Heart left ventricle (tissue), 16 donors: ENCODE measurements at regions not wholly inside any gene's neighbourhood (a gene's known extent, or its start where the extent isn't known, plus 50 kb on each side); places are given as distances from the start of the nearest gene placed in this dataset.

ENCODE experiments used
- ATAC-seq, 4 donors: fragments of 200-7000 bp; cut with Tn5 transposase; one replicate each; pipeline ENCODE4 v1.9.1; 2020 to 2022; ENCODE audit warnings: moderate library complexity in 4 of 4, mild to moderate bottlenecking in 3 of 4, moderate number of reproducible peaks in 1 of 4
- DNase-seq, 5 donors: peaks; one replicate each; pipeline ENCODE4 v3.0.0-alpha.2; 2020
- H3K27ac ChIP-seq, 12 donors: fragments of 200-600 bp; sonication (generic) in 4 of 12; one replicate each; pipeline versions ENCODE4 v1.5.0 to v1.8.0; 2016 to 2022; ENCODE audit warnings: mild to moderate bottlenecking in 2 of 12
- H3K27me3 ChIP-seq, 9 donors: fragments of 200-600 bp; sonication (generic) in 2 of 9; one replicate each; pipeline versions ENCODE4 v1.5.1 to v1.8.0; 2016 to 2022; ENCODE audit warnings: mild to moderate bottlenecking in 3 of 9
- H3K36me3 ChIP-seq, 9 donors: fragments of 200-600 bp; sonication (generic) in 2 of 9; one replicate each; pipeline versions ENCODE4 v1.5.0 to v1.8.0; 2018 to 2022; ENCODE audit warnings: mild to moderate bottlenecking in 2 of 9
- H3K4me1 ChIP-seq, 12 donors: fragments of 200-600 bp; sonication (generic) in 4 of 12; one replicate each; pipeline versions ENCODE4 v1.5.0 to v1.8.0; 2016 to 2022; ENCODE audit warnings: mild to moderate bottlenecking in 3 of 12
- H3K4me3 ChIP-seq, 12 donors: fragments of 200-600 bp; sonication (generic) in 4 of 12; one replicate each; pipeline versions ENCODE4 v1.5.0 to v1.8.0; 2017 to 2022; ENCODE audit warnings: mild to moderate bottlenecking in 9 of 12, moderate library complexity in 4 of 12
- H3K9me3 ChIP-seq, 12 donors: fragments of 200-600 bp; sonication (generic) in 4 of 12; one replicate each; pipeline versions ENCODE4 v1.5.0 to v1.8.0; 2016 to 2022; ENCODE audit warnings: mild to moderate bottlenecking in 1 of 12
- CTCF ChIP-seq, 12 donors: fragments of 200-600 bp; sonication (generic) in 4 of 12; IDR thresholded peaks; one replicate each; pipeline versions ENCODE4 v1.5.0 to v1.8.0; 2018 to 2022; ENCODE audit warnings: antibody characterized with exemption in 12 of 12, mild to moderate bottlenecking in 5 of 12
- POLR2A ChIP-seq, 2 donors: fragments of 450-650 bp; IDR thresholded peaks; one replicate each; pipeline ENCODE4 v1.6.1; 2017; ENCODE audit warnings: antibody characterized with exemption in 2 of 2, mild to moderate bottlenecking in 2 of 2, moderate library complexity in 2 of 2
- WGBS, 4 donors: extraction: QIAGEN DNeasy Blood & Tissue Kit in 2 of 4; methylation state at CpG; one replicate each; pipeline versions ENCODE4 v1.1.5 to v1.1.7; 2013 to 2018; 5-methylcytosine and 5-hydroxymethylcytosine counted together
- intact Hi-C, 10 donors: fragments of 100-400 bp; cut with DNase I; formaldehyde crosslinking; loops; one replicate each; pipeline versions ENCODE4 v1.11.1 to v1.14.2; 2022
- donor health status: ischemic (EF 13 %, LVEDD 7.1; RV severe dilation, severe dysfunction).
- donor health status: healthy with polysubstance abuse.
- donor health status: DM: no; HTN: yes; CAD: no.
- donor health status: DM: no; HTN: no; CAD: no.
- donor health status: ischemic (EF 25% LVEDD 6.9; RV normal size, moderate dysfunction).
- donor health status: ischemic (EF 25% LVEDD 5.7; RV mildly dilated, moderate dysfunction).
- donor health status: healthy.
- donor health status: DM: yes; HTN: yes; CAD: no.
- donor health status: ischemic (EF 35%, LVEDD 5.7; RV mildly dilated, moderate dysfunction).
- donor health status: nonischemic (EF 11% LVEDD 7.7; RV severe dilation, severe dysfunction).
- donor health status: DM: yes; HTN: yes; CAD: no.
- donor health status: PGD.
- donor health status: ischemic (EF 29% LVEDD 5.4; RV normal size, mild dysfunction).
- donor health status: nonischemic (EF 23%, LVEDD 6.1; RV moderate dilation, normal function).

GRCh38 chr1:168637350-168637991 is 61.1 kb downstream of the XCL1 start:
- WGBS, 4 donors: 63 to 84% (median 73%) methylated on average over 5 of the region's 5 CpGs
- ATAC-seq: peak in 3 of 4 donors; percentile 35 to 66 (median 61)
- no peaks in the 10 kb centered on the region for H3K27me3 ChIP-seq

GRCh38 chr1:168638884-168639283 is 62.5 kb downstream of the XCL1 start:
- intact Hi-C loops: loop anchor here in 7 of 10 donors (1.0 to 10.0 kb wide), 11 partner anchors 76 to 706 kb away; partner anchors contain the start of genes ATP1B1 (in 2 of the 7) and DPT (in 1 of the 7)

More at GRCh38 chr1:168637350-168637991, 61.1 kb downstream of the XCL1 start:
- Histone ChIP-seq H3K4me1 (peaks cover 0 to 15% (median 3%) of the 10 kb centered on the region in 12 donors), H3K36me3 (no peaks in the 10 kb centered on the region), H3K4me3 (no peak overlapping the region), H3K27ac (peak overlapping the region in 10 of 12 donors; percentile 27 to 82 (median 52)), H3K9me3 (no peaks in the 10 kb centered on the region)
- intact Hi-C loops: loop anchor here in 7 of 10 donors (1.0 to 10.0 kb wide), 14 partner anchors 77 to 707 kb away; partner anchors contain the start of genes ATP1B1 (in 1 of the 7) and DPT (in 1 of the 7)
- DNase-seq: no peak
- TF ChIP-seq POLR2A (IDR thresholded peaks at IDR 0.05) (no peak), CTCF (IDR thresholded peaks at IDR 0.05) (peak; percentile 35 to 65 (median 54))

GRCh38 chr1:168640182-168640581 is 63.8 kb downstream of the XCL1 start:
- ATAC-seq (no peak), DNase-seq (no peak)
- no peak overlapping the region for H3K4me3 ChIP-seq
- WGBS, 4 donors: 94 to 98% (median 96%) methylated on average over 1 of the region's 1 CpG
- H3K9me3 ChIP-seq: no peaks in the 10 kb centered on the region
- no peak overlapping the region for H3K27ac ChIP-seq
- intact Hi-C loops: no loop called here
- no peaks in the 10 kb centered on the region for H3K36me3 ChIP-seq
- H3K4me1 ChIP-seq: peaks cover 0 to 15% (median 3%) of the 10 kb centered on the region in 12 donors
- H3K27me3 ChIP-seq: no peaks in the 10 kb centered on the region
- TF ChIP-seq CTCF (IDR thresholded peaks at IDR 0.05) (no peak), POLR2A (IDR thresholded peaks at IDR 0.05) (no peak)

More at GRCh38 chr1:168638884-168639283, 62.5 kb downstream of the XCL1 start:
- Histone ChIP-seq H3K4me1 (peaks cover 0 to 15% (median 3%) of the 10 kb centered on the region in 12 donors), H3K9me3 (no peaks in the 10 kb centered on the region), H3K27me3 (no peaks in the 10 kb centered on the region), H3K27ac (no peak overlapping the region), H3K36me3 (no peaks in the 10 kb centered on the region), H3K4me3 (no peak overlapping the region)
- TF ChIP-seq POLR2A (IDR thresholded peaks at IDR 0.05) (no peak), CTCF (IDR thresholded peaks at IDR 0.05) (no peak)
- no peak for ATAC-seq
- DNase-seq: no peak
- WGBS, 4 donors: 87 to 97% (median 95%) methylated on average over 1 of the region's 1 CpG

- no peak overlapping the region for H3K4me3 ChIP-seq
- H3K4me1 ChIP-seq: peaks cover 0 to 14% (median 3%) of the 10 kb centered on the region in 12 donors
- no peaks in the 10 kb centered on the region for H3K36me3 ChIP-seq
- TF ChIP-seq CTCF (IDR thresholded peaks at IDR 0.05): no peak
- TF ChIP-seq POLR2A (IDR thresholded peaks at IDR 0.05): no peak
- intact Hi-C loops: no loop called here
- DNase-seq (no peak), ATAC-seq (no peak)
- H3K9me3 ChIP-seq: no peaks in the 10 kb centered on the region
- no peak overlapping the region for H3K27ac ChIP-seq
- 92 to 97% (median 95%) methylated on average over 3 of the region's 3 CpGs for WGBS, 4 donors
- no peaks in the 10 kb centered on the region for H3K27me3 ChIP-seq
These were observed 64.4 kb downstream of the XCL1 start for GRCh38 chr1:168640836-168641235.
